Transverse colon (tissue), 3 donors: ENCODE measurements at regions not wholly inside any gene's neighbourhood (a gene's known extent, or its start where the extent isn't known, plus 50 kb on each side); places are given as distances from the start of the nearest gene placed in this dataset.

Experiments
- EP300 ChIP-seq: sonication (generic); formaldehyde crosslinking; IDR thresholded peaks from one replicate; pipeline ENCODE4 v1.6.1; 2017; ENCODE audit warnings: antibody characterized with exemption, low read depth
- POLR2A ChIP-seq: fragments of 450-650 bp; IDR thresholded peaks from one replicate; pipeline ENCODE4 v1.6.1; 2016; ENCODE audit warnings: antibody characterized with exemption, mild to moderate bottlenecking, moderate library complexity
- TF ChIP-seq, protein P1 (sequence below), 5 experiments: fragments of 200-600 bp in 3 of 5; fragments of 450-650 bp in 2 of 5; sonication (generic) in 3 of 5; IDR thresholded peaks; 1 replicate in 2 of 5; 2 replicates in 3 of 5; pipeline ENCODE4 v1.5.1; 2016 to 2017; ENCODE audit warnings: antibody characterized with exemption in 5 of 5, inconsistent platforms in 3 of 5, mild to moderate bottlenecking in 2 of 5, moderate library complexity in 1 of 5

DNA sequence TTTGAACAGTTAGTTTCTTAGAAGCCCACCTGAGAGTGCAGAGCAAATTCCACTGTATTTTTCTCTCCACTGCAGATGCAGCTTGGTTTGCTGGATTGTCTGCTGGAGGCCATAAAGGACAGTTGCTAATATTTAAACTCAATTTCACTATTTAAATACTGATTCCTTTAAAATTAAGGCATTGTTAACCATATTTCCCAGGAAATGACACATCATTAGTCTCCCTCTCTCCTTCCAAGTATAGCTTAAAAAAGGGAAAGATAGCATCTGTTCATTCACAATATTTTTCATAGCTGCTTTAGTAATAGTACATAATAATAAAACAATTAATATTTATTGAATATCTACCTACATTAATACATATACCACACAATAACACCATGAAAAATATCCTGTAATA, 252.9 kb downstream of the HGF start:
- TF ChIP-seq, protein P1, sequence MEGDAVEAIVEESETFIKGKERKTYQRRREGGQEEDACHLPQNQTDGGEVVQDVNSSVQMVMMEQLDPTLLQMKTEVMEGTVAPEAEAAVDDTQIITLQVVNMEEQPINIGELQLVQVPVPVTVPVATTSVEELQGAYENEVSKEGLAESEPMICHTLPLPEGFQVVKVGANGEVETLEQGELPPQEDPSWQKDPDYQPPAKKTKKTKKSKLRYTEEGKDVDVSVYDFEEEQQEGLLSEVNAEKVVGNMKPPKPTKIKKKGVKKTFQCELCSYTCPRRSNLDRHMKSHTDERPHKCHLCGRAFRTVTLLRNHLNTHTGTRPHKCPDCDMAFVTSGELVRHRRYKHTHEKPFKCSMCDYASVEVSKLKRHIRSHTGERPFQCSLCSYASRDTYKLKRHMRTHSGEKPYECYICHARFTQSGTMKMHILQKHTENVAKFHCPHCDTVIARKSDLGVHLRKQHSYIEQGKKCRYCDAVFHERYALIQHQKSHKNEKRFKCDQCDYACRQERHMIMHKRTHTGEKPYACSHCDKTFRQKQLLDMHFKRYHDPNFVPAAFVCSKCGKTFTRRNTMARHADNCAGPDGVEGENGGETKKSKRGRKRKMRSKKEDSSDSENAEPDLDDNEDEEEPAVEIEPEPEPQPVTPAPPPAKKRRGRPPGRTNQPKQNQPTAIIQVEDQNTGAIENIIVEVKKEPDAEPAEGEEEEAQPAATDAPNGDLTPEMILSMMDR (IDR thresholded peaks at IDR 0.05) = no peak
- no peak for TF ChIP-seq EP300
- no peak for TF ChIP-seq POLR2A
